ENCODE measurements at regions not wholly inside any gene's neighbourhood (a gene's known extent, or its start where the extent isn't known, plus 50 kb on each side); places are given as distances from the start of the nearest gene placed in this dataset.

GRCh38 chr12:59977779-59978178 lies 381.9 kb downstream of the SLC16A7 start:
- CTCF ChIA-PET = no interaction called here
- no peak for TF ChIP-seq CTCF (IDR thresholded peaks at IDR 0.05)

GRCh38 chr12:59980476-59980875 lies 384.6 kb downstream of the SLC16A7 start:
- Mint-ChIP-seq H3K36me3 (ENCODE audit: low read depth) (no peaks in the 10 kb centered on the region), H3K4me1 (ENCODE audit: low read depth) (no peaks in the 10 kb centered on the region), H3K4me3 (no peak overlapping the region), H3K27me3 (no peaks in the 10 kb centered on the region), H3K9me3 (no peaks in the 10 kb centered on the region), H3K27ac (no peak overlapping the region)
- CTCF ChIA-PET = no interaction called here
- intact Hi-C loops (cut with micrococcal nuclease) = no loop called here
- no peak for DNase-seq
- TF ChIP-seq CTCF (IDR thresholded peaks at IDR 0.05) = no peak
- POLR2A ChIA-PET = no interaction called here
- ATAC-seq = no peak

More at GRCh38 chr12:59977779-59978178, 381.9 kb downstream of the SLC16A7 start:
- no peaks in the 10 kb centered on the region for H3K9me3 Mint-ChIP-seq
- no peaks in the 10 kb centered on the region for H3K36me3 Mint-ChIP-seq (ENCODE audit: low read depth)
- DNase-seq (no peak), ATAC-seq (no peak)
- H3K27me3 Mint-ChIP-seq = no peaks in the 10 kb centered on the region
- H3K27ac Mint-ChIP-seq = no peak overlapping the region
- POLR2A ChIA-PET = no interaction called here
- no peaks in the 10 kb centered on the region for H3K4me1 Mint-ChIP-seq (ENCODE audit: low read depth)
- intact Hi-C loops (cut with micrococcal nuclease) = no loop called here
- H3K4me3 Mint-ChIP-seq = no peak overlapping the region

GRCh38 chr12:59999291-59999690 lies 403.5 kb downstream of the SLC16A7 start:
- Mint-ChIP-seq H3K9me3 (no peaks in the 10 kb centered on the region), H3K27ac (no peak overlapping the region), H3K4me3 (no peak overlapping the region), H3K27me3 (no peaks in the 10 kb centered on the region), H3K36me3 (ENCODE audit: low read depth) (no peaks in the 10 kb centered on the region), H3K4me1 (ENCODE audit: low read depth) (no peaks in the 10 kb centered on the region)
- ChIA-PET CTCF (interaction anchor here (0.8 kb wide), 1 partner anchor 164 kb away, joined by 4 read pairs; no protein-coding TSS in a partner anchor), POLR2A (no interaction called here)
- no peak for TF ChIP-seq CTCF (IDR thresholded peaks at IDR 0.05)
- no peak for ATAC-seq
- no peak for DNase-seq
- intact Hi-C loops (cut with micrococcal nuclease) = no loop called here

- H3K9me3 Mint-ChIP-seq = no peaks in the 10 kb centered on the region
- no peaks in the 10 kb centered on the region for H3K36me3 Mint-ChIP-seq (ENCODE audit: low read depth)
- CTCF ChIA-PET = no interaction called here
- no peaks in the 10 kb centered on the region for H3K27me3 Mint-ChIP-seq
- DNase-seq (no peak), ATAC-seq (no peak)
- no peak overlapping the region for H3K4me3 Mint-ChIP-seq
- no peak for TF ChIP-seq CTCF (IDR thresholded peaks at IDR 0.05)
- no peak overlapping the region for H3K27ac Mint-ChIP-seq
- intact Hi-C loops (cut with micrococcal nuclease) = no loop called here
- POLR2A ChIA-PET = no interaction called here
- no peaks in the 10 kb centered on the region for H3K4me1 Mint-ChIP-seq (ENCODE audit: low read depth)
Measured at GRCh38 chr12:60010486-60010885, 414.7 kb downstream of the SLC16A7 start.

- POLR2A ChIA-PET = no interaction called here
- Mint-ChIP-seq H3K27me3 (no peaks in the 10 kb centered on the region), H3K9me3 (no peaks in the 10 kb centered on the region)
Measured at GRCh38 chr12:60012659-60013058, 416.8 kb downstream of the SLC16A7 start.

More at GRCh38 chr12:60012659-60013058, 416.8 kb downstream of the SLC16A7 start:
- Mint-ChIP-seq H3K27ac (no peak overlapping the region), H3K36me3 (ENCODE audit: low read depth) (no peaks in the 10 kb centered on the region), H3K4me3 (no peak overlapping the region), H3K4me1 (ENCODE audit: low read depth) (no peaks in the 10 kb centered on the region)
- CTCF ChIA-PET = no interaction called here
- ATAC-seq (no peak), DNase-seq (no peak)
- TF ChIP-seq CTCF (IDR thresholded peaks at IDR 0.05) = no peak
- intact Hi-C loops (cut with micrococcal nuclease) = no loop called here
